ENCODE measurements at regions not wholly inside any gene's neighbourhood (a gene's known extent, or its start where the extent isn't known, plus 50 kb on each side); places are given as distances from the start of the nearest gene placed in this dataset.
"Not testable (repeated sequence)": the region's sequence is repeated elsewhere in the genome, so short reads cannot be mapped to it uniquely, and the experiment has no call there.

GRCh38 chr12:17282169-17282568 is 676.2 kb upstream of the LMO3 start:
- not testable (repeated sequence) for H3K4me1 Mint-ChIP-seq, H3K27me3 Mint-ChIP-seq

GRCh38 chr12:17278946-17279345 is 673.0 kb upstream of the LMO3 start:
- no peaks in the 10 kb centered on the region for H3K36me3 Mint-ChIP-seq
- H3K27ac Mint-ChIP-seq: no peak overlapping the region
- H3K4me3 Mint-ChIP-seq: no peak overlapping the region
- H3K27me3 Mint-ChIP-seq: no peaks in the 10 kb centered on the region
- H3K9me3 Mint-ChIP-seq: peaks cover 5% of the 10 kb centered on the region
- no peaks in the 10 kb centered on the region for H3K4me1 Mint-ChIP-seq
- no peak for ATAC-seq

More at GRCh38 chr12:17282169-17282568, 676.2 kb upstream of the LMO3 start:
- not testable (repeated sequence) for ATAC-seq, H3K36me3 Mint-ChIP-seq, H3K4me3 Mint-ChIP-seq, H3K27ac Mint-ChIP-seq, H3K9me3 Mint-ChIP-seq

DNA sequence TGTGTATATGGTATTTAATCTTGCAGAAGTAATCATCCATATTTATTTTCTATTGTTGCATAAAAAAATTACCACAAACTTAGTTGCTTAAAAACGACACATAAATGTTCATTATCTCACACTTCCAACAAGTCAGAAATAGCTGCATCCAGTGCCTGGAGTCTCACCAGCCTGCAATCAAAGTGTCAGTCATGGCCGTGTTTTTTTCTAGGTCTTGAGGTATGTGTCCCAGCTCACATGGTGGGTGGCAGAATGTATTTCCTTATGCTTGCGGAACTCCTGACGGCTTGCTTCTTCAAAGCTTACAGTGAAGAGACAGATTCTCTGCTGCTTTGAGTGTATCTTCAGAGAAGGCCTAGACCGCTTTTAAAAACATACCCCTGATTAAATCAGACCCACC is 670.2 kb upstream of the LMO3 start:
- Mint-ChIP-seq H3K4me3 (no peak overlapping the region), H3K4me1 (no peaks in the 10 kb centered on the region), H3K36me3 (no peaks in the 10 kb centered on the region), H3K27ac (no peak overlapping the region), H3K9me3 (peaks cover 4% of the 10 kb centered on the region), H3K27me3 (no peaks in the 10 kb centered on the region)
- ATAC-seq: no peak

- H3K27ac Mint-ChIP-seq: no peak overlapping the region
- no peaks in the 10 kb centered on the region for H3K4me1 Mint-ChIP-seq
- H3K9me3 Mint-ChIP-seq: no peaks in the 10 kb centered on the region
- no peaks in the 10 kb centered on the region for H3K36me3 Mint-ChIP-seq
- H3K27me3 Mint-ChIP-seq: no peaks in the 10 kb centered on the region
- no peak for ATAC-seq
- no peak overlapping the region for H3K4me3 Mint-ChIP-seq
Observed at GRCh38 chr12:17266856-17267255, 660.9 kb upstream of the LMO3 start.

DNA sequence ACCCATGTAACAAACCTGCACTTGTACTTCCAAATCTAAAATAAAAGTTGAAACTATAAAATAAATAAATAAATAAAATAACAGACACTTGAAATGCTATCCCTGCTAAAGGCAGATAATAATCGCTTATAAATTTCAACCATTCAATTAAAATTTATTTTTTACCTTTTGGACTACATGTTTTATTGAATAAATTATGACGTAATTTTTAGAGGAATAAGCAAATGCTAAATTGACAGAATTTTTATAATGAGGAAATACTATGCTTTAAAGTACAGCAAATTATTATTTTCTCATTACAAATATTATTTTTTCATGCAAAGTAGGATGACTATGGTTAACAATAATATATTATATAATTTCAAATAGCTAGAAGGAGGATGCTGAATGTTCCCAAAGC is 658.6 kb upstream of the LMO3 start:
- no peaks in the 10 kb centered on the region for H3K4me1 Mint-ChIP-seq
- H3K27me3 Mint-ChIP-seq: no peaks in the 10 kb centered on the region
- no peak overlapping the region for H3K4me3 Mint-ChIP-seq
- H3K36me3 Mint-ChIP-seq: no peaks in the 10 kb centered on the region
- no peak for ATAC-seq
- no peaks in the 10 kb centered on the region for H3K9me3 Mint-ChIP-seq
- H3K27ac Mint-ChIP-seq: no peak overlapping the region

DNA sequence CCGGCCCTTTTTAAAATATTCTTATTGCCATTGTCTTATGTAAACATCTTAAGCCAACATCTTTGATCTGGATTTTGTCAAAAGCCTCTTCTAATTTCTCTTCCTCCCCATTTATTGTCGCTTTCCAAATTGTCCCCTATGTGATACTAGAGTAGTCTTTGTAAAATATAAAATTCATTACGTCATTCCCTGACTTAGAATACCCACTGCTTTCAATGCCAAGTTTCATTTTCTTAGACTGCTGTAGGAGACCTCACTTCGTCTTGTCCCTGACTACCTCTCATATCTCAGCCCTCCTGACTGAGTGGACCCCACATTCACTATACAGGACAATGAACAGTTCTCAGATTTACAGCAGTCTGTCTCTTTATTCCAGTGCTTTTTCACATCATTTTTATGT is 633.9 kb upstream of the LMO3 start:
- Mint-ChIP-seq H3K4me3 (no peak overlapping the region), H3K27me3 (no peaks in the 10 kb centered on the region), H3K36me3 (no peaks in the 10 kb centered on the region), H3K27ac (no peak overlapping the region), H3K9me3 (peaks cover 6% of the 10 kb centered on the region), H3K4me1 (no peaks in the 10 kb centered on the region)
- ATAC-seq: no peak

DNA sequence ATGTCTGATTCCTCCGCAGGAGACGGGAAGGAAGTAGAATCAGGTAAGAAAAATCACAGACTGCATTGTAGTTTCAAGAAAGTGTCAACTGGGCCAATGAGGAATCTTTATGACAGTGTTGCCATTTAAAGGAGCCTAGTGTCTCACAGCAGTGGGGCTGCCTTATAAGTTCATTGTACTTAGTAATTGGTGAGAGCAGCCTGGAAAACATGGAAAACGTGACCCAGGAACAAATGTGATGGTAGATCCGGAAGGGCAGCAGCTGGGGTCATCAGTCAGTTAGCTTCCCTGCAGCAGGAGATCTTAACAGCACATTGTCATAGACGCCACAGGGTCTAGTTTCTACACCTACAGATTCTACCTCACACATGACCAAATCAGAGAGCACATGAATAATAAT is 630.0 kb upstream of the LMO3 start:
- Mint-ChIP-seq H3K27ac (no peak overlapping the region), H3K27me3 (no peaks in the 10 kb centered on the region), H3K36me3 (no peaks in the 10 kb centered on the region), H3K9me3 (peaks cover 4% of the 10 kb centered on the region), H3K4me1 (no peaks in the 10 kb centered on the region), H3K4me3 (no peak overlapping the region)
- ATAC-seq: no peak

- ATAC-seq: no peak
- peaks cover 3% of the 10 kb centered on the region for H3K9me3 Mint-ChIP-seq
- H3K27me3 Mint-ChIP-seq: no peaks in the 10 kb centered on the region
- H3K4me3 Mint-ChIP-seq: no peak overlapping the region
- H3K4me1 Mint-ChIP-seq: no peaks in the 10 kb centered on the region
- no peak overlapping the region for H3K27ac Mint-ChIP-seq
- no peaks in the 10 kb centered on the region for H3K36me3 Mint-ChIP-seq
Observed at GRCh38 chr12:17215759-17216570, 610.0 kb upstream of the LMO3 start.

GRCh38 chr12:17214929-17215328 is 609.0 kb upstream of the LMO3 start:
- Mint-ChIP-seq H3K4me1 (no peaks in the 10 kb centered on the region), H3K27ac (no peak overlapping the region), H3K4me3 (no peak overlapping the region), H3K36me3 (no peaks in the 10 kb centered on the region), H3K9me3 (peaks cover 3% of the 10 kb centered on the region), H3K27me3 (no peaks in the 10 kb centered on the region)
- ATAC-seq: no peak

GRCh38 chr12:17206553-17206952 is 600.6 kb upstream of the LMO3 start:
- Mint-ChIP-seq H3K4me1 (no peaks in the 10 kb centered on the region), H3K27ac (no peak overlapping the region), H3K9me3 (no peaks in the 10 kb centered on the region), H3K36me3 (no peaks in the 10 kb centered on the region), H3K27me3 (no peaks in the 10 kb centered on the region), H3K4me3 (no peak overlapping the region)
- ATAC-seq: no peak

- ATAC-seq: no peak
- H3K36me3 Mint-ChIP-seq: no peaks in the 10 kb centered on the region
- no peaks in the 10 kb centered on the region for H3K27me3 Mint-ChIP-seq
- H3K9me3 Mint-ChIP-seq: peaks cover 5% of the 10 kb centered on the region
- no peaks in the 10 kb centered on the region for H3K4me1 Mint-ChIP-seq
- H3K4me3 Mint-ChIP-seq: no peak overlapping the region
- H3K27ac Mint-ChIP-seq: no peak overlapping the region
Observed at GRCh38 chr12:17204289-17205054, 598.5 kb upstream of the LMO3 start.

- no peaks in the 10 kb centered on the region for H3K4me1 Mint-ChIP-seq
- H3K9me3 Mint-ChIP-seq: peaks cover 5% of the 10 kb centered on the region
- no peak overlapping the region for H3K27ac Mint-ChIP-seq
- H3K4me3 Mint-ChIP-seq: no peak overlapping the region
- ATAC-seq: peak; percentile 39
- H3K36me3 Mint-ChIP-seq: no peaks in the 10 kb centered on the region
- H3K27me3 Mint-ChIP-seq: no peaks in the 10 kb centered on the region
Observed at GRCh38 chr12:17203497-17203896, 597.5 kb upstream of the LMO3 start.

- H3K36me3 Mint-ChIP-seq: no peaks in the 10 kb centered on the region
- no peak overlapping the region for H3K27ac Mint-ChIP-seq
- H3K9me3 Mint-ChIP-seq: peaks cover 5% of the 10 kb centered on the region
- H3K27me3 Mint-ChIP-seq: no peaks in the 10 kb centered on the region
- H3K4me1 Mint-ChIP-seq: no peaks in the 10 kb centered on the region
- ATAC-seq: no peak
- H3K4me3 Mint-ChIP-seq: no peak overlapping the region
Observed at GRCh38 chr12:17197971-17198370, 592.0 kb upstream of the LMO3 start.

- Mint-ChIP-seq H3K27ac (no peak overlapping the region), H3K4me1 (no peaks in the 10 kb centered on the region), H3K4me3 (no peak overlapping the region), H3K36me3 (no peaks in the 10 kb centered on the region), H3K27me3 (no peaks in the 10 kb centered on the region), H3K9me3 (no peaks in the 10 kb centered on the region)
- no peak for ATAC-seq
Observed at GRCh38 chr12:17192721-17193120, 586.8 kb upstream of the LMO3 start.

GRCh38 chr12:17169726-17170471 is 563.9 kb upstream of the LMO3 start:
- H3K36me3 Mint-ChIP-seq: no peaks in the 10 kb centered on the region
- H3K4me3 Mint-ChIP-seq: no peak overlapping the region
- ATAC-seq: no peak
- no peaks in the 10 kb centered on the region for H3K4me1 Mint-ChIP-seq
- no peak overlapping the region for H3K27ac Mint-ChIP-seq
- peaks cover 5% of the 10 kb centered on the region for H3K9me3 Mint-ChIP-seq
- H3K27me3 Mint-ChIP-seq: no peaks in the 10 kb centered on the region
